LHCN-M2 (cell line): ENCODE measurements at regions not wholly inside any gene's neighbourhood (a gene's known extent, or its start where the extent isn't known, plus 50 kb on each side); places are given as distances from the start of the nearest gene placed in this dataset.
"Not testable (repeated sequence)": the region's sequence is repeated elsewhere in the genome, so short reads cannot be mapped to it uniquely, and the experiment has no call there.

Source experiments
- DNase-seq: peaks from one replicate; pipeline ENCODE4 v3.0.0-alpha.2; 2012; ENCODE audit warnings: low read depth

DNA sequence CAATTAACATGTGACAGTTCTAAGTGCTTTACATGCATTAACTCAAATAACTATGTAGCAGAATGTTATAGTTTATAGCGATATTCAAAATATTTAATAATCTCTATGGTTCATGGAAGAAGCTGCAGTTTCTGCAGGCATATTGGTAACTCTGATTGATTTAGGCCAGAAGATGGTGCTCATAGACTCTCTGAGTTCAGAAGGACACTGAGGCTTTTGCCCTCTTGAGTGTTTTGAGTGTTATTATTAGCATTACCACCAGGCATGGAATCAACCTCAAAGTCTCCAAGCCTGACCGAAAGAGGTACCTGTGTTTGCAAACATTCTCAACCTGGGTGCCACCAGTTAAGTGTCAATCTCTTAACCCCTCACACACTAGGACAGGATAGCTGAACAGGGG is 792.3 kb upstream of the PCDH7 start:
- no peak for DNase-seq

DNA sequence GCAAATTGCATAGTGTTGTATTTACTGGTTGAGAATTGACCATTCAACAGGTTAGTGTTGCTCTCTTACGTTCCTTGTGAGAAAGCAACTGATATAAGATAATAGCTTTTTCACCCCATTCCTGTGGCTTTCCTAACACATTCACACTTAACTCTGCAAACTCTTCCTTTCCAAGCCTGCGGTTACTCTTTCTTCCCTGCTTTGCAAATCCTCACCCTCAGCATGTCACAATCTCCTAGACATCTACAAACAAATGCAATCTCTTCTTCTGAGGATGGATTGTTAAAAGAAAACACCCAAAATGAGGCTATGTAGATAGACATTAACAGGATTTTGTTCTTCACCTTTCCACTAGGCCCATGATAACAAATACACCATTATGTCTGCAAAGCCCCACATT is 771.7 kb upstream of the PCDH7 start:
- no peak for DNase-seq

DNA sequence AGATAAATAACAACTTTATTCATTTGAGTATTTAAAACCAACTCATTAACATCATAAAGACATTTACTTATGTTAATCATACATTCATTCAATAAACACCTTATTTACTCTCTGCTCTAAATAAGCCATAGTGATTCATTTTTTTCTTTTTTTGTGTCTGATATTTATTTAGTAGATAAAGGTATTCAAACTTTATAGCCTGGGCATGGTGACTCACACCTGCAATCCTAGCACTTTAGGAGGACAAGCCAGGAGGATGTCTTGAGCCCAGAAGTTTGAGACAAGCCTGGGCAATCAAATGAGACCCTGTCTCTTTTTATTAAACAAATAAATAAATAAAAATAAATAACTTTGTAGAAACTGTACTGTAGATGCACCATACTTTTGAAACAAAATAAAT is 771.3 kb upstream of the PCDH7 start:
- DNase-seq = no peak

DNA sequence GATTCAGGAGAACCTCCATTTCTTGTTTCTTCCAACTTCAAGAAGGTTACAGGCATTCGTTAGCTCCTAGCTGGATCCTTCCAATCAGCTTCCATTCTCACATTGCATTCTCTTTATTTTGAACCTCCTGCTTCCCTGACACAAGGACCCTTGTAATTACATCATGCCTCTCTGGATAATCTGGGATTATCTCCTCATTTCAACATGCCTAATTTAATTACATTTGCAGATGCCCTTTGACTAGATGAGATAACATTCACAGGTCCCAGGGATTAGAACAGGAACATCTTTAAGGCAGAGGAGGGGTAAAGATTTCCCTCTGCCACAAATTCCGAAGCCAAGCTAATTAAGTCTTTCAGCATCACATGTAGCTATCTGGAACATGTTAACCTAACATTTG is 753.8 kb upstream of the PCDH7 start:
- no peak for DNase-seq

DNA sequence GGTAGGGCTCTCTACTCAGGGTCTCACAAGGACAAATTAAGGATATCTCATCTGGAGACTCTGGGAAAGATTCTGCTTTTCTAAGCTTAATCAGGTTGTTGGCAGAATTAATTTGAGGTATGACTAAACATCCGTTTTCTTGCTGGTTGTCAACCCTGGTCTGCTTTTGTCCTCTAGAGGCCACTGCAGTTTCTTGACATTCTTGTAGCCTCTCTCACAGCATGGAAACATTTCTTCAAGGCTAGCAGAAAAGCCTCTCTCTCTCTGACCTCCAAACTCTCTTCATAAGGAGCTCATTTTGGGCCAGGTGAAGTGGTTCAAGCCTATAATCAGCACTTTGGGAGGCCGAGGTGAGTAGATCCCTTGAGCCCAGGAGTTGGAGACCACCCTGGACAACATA is 749.5 kb upstream of the PCDH7 start:
- no peak for DNase-seq

DNA sequence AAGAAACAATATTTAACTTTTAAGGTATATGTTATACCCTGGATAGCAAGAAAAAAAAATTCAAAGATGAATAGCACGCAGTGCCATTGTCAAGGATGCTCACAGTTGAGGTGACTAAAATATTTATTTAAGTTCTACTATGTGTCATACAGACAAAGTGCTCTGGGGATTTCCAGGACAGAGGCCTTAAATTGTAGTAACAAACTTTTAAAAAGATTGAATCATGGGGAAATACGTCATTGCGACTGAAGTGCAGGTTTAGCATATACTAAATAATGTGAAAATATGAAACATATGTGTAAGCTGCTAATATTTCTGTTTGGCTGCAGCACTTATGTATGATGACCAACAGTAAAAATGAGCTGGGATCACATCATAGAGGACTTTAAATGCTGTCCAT is 748.0 kb upstream of the PCDH7 start:
- no peak for DNase-seq

DNA sequence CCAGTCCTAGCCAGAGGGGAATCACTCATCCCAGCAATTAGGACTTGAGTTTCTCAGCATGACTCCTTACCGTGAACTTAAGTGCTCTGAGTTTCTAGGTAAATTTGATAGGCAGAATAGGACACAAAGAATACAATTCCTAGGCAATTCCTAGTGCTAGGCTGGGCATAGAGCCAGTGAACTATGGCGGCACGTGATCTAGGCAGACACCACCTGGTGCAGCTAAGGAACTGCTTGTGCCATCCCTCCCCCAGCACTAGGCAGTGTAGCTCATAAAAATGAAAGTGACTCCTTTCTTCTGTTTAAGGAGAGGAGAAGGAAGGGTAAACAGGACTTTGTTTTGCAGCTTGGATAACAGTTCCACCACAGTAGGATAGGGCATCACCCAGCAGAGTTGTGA is 736.3 kb upstream of the PCDH7 start:
- DNase-seq = no peak

DNA sequence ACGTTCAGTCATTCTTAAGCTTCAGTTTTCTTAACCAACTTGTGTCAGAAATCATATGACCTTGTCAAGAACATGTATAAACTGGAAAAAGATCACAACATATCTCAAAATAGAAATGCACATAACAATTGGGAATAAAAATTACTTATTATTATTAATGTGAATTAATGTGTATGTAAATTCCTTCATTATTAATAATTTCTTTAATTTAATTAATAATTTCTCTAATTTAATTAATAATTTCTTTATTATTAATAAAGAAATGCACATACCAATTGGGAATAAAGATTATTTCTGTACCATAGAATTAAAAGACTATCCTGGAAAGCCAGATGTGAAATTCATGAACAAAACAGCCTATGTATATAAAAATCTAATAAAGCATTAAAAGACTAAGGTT is 718.5 kb upstream of the PCDH7 start:
- no peak for DNase-seq

DNA sequence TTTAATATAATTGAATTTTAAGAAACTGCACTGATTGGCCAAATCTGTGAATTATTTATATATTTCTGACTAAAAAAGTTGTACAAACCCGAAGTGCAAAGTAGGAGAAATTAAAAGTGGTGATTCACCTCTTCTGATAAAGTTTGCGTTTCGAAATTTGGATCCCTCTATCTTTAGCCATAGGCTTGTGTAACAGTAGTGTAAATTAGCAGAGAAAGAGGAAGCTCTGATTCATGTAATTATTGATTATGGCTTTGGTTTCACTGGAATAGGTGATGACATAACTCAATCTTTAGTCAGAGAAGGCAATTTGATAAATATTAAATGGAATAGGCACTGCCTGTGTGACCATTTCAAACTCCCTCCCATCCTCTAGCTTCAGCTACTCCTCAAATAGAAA is 717.8 kb upstream of the PCDH7 start:
- DNase-seq = no peak

DNA sequence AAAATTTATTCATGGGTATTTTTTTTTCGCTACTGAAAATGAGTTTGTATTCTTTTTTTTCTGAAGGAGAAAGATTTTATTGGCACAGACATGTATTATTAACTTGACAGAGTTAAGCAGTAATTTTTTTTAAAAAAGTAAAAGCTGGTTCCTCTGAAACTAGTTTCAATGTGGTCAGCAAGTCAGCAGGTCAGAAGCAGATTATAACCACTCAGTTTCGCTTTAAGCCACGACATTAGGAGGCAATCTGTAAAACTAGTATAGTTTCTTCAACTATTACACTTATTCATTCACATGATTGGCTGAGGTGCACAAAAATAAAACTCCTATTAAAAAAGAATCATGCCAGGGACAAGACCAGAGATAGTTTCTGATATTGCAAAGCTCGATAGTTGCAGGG is 714.2 kb upstream of the PCDH7 start:
- no peak for DNase-seq

DNA sequence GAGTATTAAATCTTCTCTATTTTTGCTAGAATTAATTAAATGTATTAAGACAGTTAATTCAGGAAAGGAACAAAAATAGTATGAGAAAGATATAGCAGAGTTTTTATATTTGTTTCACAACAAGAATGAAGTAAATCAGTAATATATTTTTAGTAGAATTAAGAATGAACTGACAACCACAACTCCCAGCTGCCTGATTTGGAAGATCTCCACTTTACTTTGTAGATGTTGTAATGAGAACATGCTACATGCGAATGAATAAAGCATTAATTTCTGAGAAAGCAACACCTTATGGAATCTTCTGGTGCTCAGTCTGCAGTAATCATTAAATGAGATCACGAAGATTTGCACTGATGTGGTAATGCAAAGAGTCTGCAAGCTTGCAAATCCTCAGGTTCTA is 695.6 kb upstream of the PCDH7 start:
- no peak for DNase-seq

DNA sequence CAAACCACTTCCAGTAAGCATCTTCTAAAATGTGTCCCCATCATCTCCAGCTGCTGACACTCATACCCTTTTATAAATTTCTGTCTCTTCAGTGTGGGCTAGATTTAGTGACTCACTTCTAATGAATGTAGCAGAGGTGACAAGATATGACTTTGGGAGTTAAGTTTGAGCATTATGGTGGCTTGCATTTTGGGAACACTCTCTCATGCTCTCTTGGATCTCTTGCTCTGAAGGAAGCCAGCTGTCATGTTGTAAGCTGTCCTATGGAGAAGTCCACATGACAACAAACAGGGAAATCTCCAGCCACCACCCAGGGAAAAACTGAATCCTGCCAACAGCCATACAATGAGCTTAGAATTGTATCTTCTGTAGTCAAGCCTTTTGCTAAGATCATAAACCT is 691.3 kb upstream of the PCDH7 start:
- no peak for DNase-seq

DNA sequence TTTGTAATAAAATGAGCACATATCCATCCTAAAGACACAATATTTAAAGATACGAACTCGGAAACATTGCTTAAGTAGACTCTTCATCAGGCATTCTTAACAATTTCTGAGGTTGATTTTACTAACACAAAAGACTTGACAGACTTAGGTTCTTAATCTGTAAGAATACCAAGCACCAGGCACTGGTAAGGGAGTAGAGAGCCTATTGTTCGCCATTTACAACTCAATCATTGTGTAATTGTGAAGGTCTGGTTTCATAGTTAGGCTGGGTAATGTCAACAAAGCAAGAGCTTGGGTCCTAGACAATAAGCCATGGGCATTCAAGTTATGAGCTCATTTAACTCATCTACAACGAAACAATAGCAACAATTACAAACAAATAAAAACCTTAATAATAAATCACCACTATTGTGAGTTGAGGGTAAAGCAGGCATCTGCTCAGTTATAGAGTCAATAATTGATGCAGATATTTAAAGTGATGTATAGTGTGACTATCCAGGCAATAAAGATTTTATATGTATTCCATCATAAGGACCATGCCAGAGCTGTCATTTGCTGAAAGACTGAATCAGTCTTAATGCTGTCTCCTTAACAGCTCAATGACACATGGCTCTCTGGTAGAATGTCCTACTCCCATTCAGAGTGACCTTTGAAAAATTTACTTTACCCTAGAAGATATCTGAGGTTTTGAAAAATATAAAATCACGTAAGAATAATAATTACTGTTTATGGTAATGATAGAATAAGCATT is 664.0 kb upstream of the PCDH7 start:
- DNase-seq = no peak

DNA sequence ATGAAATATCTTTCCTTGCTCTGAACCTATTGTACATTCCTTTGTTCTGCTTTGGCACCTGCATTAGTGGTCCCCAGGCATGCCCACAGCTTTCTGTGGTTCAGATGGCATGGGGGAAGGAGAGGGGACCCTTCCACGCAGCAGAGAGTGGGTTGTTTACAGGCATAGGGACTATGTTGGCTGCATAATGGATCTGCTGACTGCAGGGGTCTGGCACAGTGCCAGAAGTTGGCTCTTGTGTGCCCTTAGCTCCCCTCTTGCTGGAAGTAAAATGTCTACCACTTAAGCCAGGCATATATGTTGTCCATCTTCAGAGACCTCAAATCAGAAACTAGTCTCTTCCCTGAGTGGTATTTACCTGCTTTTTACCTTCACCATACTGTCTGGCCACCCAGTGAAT is 651.9 kb upstream of the PCDH7 start:
- no peak for DNase-seq

DNA sequence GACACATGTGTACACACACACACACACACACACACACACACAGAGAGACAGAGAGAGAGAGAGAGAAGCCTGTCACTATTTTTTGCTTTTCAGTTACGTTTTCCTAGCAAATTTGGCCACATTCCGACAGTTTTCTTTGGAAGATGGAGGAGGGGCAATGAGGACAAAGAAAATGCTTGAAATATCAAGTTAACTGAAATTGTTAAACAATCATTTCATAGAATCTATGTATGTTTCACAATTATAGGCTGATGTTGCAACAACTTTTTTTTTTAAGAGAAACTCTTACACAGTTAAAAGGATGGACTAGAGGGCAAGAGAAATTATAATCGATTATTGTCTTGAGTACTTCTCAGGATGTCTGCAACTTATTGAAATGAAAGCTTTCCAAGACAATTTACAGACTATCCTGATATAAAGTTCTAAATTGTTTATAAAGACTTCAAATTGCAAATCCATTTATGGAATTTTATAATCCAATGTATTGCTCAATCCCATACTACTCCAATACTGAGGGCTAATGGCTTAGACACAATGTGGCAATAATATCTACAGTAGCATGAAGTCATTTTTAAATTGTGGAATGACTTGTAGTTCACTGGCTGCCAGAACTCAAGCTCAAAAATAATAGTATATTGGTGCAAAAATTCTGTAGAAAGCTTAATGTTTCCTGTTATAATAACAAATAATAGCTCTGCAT is 647.0 kb upstream of the PCDH7 start:
- DNase-seq = no peak

DNA sequence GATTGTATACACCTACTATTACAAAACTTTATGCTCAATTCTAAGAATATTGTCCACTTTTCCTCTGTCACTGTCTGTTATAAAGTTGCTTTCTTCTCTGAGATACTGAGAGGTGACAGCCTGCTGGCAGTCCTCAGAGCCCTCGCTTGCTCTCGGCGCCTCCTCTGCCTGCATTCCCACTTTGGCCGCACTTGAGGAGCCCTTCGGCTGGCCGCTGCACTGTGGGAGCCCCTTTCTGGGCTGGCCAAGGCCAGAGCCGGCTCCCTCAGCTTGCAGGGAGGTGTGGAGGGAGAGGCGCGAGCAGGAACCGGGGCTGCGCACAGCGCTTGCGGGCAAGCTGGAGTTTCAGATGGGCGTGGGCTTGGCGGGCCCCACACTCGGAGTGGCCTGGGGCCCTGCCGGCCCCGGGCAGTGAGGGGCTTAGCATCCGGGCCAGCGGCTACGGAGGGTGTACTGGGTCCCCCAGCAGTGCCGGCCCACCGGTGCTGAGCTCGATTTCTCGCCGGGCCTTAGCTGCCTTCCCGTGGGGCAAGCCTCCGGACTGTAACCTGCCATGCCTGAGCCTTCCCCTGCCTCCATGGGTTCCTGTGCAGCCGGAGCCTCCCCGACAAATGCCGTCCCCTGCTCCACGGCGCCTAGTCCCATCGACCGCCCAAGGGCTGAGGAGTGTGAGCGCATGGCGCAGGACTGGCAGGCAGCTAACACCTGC is 627.6 kb upstream of the PCDH7 start:
- not testable (repeated sequence) for DNase-seq

DNA sequence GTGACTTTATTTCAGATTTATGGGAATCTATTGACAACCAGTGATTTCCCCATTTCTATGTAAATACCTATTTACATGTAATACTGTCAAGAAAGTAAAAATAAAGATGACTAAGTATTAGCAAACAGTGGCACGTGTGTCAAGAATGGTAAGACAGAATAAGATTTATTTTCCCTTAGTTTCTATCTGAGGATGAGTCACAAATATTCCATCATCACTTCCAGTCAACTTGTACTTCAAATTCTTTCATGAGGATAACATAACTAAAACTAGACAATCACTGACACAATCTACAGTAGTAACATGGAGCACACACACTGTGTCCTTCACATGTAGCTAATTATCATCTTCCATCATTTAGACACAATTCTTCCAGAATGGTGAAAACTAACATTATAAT is 625.3 kb upstream of the PCDH7 start:
- DNase-seq = peak; percentile 3

DNA sequence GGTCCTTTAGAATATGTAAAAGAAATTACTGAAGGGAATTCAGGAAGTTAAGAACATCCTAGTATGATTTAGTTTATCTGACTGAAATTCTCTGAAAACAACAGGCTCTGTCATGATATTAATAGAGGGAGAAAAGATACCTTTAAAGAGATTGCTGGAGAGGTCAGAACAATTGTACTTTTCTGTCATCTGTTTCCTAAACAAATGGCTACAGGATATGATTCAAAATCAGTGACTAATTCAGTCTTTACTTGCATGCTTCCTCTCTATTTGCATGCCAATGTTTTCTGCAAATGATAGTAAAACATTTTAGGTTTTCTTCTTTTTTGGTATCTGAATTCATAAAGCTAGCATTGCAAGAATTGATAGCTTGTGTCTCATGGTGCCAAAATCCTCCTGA is 616.7 kb upstream of the PCDH7 start:
- peak; percentile 2 for DNase-seq

DNA sequence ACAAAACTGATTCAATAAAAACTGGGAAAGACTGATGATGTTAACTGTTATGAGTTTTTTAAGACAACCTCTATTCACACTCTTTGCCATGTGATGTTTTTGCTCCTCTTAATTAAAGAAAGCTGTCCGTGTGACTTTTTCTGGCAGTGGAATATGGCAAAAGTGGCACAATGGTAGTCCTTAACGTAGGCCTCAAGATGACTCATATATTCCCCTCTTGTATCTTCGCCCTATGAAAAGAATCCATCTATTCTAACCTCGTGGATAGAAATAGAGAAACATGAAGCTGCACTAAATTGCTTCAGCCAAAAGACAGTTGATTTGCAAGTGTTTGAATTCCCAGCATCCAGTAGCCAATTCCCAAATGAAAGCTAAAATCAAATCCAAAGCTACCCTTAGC is 603.8 kb upstream of the PCDH7 start:
- DNase-seq = no peak

DNA sequence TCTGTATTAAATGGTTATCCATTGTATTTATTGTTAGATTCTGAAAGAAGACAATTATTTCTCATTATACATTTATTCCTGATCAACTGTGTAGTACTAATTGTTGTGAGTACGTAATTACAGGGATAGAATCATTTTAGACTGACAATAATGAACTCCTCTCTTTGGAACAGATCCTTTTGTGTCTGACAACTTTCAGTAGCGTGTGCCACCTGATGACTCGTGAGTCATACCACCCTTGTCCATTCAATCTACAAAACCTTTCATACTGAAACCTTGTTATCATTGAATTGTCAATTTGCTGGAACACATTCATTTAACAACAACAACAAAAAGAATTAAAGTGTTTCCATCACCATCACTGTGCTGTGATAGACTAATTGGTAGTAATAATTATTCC is 602.7 kb upstream of the PCDH7 start:
- no peak for DNase-seq

DNA sequence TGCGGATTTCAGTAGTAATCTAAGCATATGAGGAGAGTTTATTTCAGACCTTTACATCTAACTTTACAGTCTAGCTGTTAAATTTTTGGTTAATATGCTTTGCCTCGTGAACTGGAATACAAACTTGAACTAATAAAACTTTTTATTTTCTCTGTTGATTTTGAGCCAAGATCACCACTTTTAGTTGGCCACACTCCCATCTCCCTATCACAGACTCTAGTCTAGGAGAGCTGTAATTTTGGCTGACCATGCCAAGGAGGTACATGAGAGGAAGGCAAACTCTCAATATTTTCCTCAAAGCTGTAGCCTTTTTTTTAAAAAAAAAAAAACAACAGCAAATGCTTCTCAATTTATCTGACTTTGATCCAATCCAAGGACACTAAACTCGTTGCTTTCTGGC is 597.5 kb upstream of the PCDH7 start:
- DNase-seq = no peak

DNA sequence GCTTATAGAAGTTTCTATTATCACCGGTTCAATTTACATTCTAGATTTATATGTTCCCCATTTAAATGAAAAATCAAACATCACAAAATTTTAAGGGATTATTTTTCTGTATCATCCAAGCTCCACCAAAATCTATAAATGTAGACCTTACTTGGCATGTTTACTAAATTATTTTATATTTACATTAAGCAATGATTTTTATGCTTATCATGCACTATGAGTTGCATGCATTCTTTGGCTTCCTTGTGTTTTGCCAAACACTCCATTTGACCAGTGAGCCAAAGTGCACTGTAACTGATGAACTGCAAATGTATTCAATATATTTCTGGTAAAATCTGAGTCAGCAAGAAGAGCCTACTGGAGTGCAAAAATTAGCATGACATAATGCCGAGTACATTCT is 595.5 kb upstream of the PCDH7 start:
- DNase-seq = not testable (repeated sequence)

DNA sequence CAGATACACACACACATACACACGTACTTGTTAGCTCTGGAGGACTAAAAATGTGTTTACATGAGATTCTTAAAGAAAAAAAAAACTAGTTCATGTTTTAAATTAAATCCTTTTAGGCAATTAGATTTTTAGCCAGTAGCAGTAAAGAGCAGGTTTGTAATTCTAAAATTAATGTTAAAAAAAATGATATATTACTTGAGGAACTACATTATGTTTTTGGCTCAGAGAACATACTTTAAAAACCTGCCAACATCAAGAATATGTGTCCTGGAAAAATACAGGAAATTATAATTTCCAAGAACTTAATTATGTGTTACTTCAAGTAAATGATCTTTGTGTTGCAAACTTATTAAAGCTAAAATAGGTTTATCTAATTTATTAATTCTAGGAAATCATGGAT is 594.3 kb upstream of the PCDH7 start:
- no peak for DNase-seq
